HG03097 (cell line): ENCODE measurements at regions not wholly inside any gene's neighbourhood (a gene's known extent, or its start where the extent isn't known, plus 50 kb on each side); places are given as distances from the start of the nearest gene placed in this dataset.
"Not testable (repeated sequence)": the region's sequence is repeated elsewhere in the genome, so short reads cannot be mapped to it uniquely, and the experiment has no call there.

Experiments
- ATAC-seq: cut with Tn5 transposase; IDR thresholded peaks from one replicate; pipeline ENCODE4 v1.9.1; 2021; ENCODE audit not compliant: unreplicated experiment, low FRiP score

DNA sequence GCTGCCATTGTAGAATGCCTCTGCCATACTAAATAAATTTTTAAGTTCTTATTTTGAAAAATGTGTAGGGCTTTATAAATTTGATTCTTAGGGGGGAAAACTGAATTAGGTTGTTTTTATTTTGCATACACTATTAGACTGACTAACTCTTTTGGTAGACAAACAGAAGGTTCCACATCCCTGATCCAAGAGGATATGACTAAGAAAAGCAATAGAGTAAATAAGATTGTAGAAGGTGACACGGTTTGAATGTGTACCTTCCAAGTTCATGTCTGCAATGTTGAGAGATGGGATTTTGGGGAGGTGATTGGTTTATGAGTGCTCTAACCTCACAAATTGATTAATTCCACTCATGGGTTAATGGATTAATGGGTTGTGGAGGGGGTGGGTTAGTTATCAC, 127.9 kb downstream of the GLUL start:
- no peak for ATAC-seq

DNA sequence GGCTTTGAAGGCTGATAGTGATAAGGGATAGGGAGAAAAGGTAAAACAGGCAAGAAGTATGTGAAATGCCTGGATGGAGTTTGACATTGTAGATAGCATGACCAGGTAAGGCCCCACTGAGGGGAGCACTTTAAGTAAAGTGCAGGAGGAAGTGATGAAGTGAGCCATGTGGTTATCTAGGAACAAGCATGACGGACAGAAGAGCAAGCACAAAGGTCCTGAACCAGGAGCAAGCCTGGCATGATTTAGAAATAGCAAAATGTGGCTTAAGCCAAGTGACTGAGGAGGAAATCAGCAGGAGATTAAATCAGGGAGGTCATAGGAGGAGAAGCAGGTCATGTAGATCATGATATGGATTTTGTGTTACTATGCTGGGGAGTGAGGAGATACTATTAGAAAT, 129.2 kb downstream of the GLUL start:
- ATAC-seq = no peak

DNA sequence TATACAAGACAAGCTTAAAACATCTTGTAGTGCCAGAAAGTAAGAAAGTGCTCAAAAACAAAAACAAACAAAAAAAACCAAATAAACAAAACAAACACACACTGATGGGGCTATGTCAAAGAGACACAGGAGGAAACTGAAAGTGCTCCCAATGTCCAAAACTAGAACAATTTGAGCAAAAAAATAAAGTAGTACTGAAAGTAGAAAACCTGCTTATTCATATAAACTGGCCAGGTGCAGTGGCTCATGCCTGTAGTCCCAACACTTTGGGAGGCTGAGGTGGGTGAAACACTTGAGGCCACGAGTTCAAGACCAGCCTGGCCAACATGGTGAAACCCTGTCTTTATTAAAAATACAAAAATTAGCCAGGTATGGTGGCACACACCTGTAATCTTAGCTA, 129.9 kb downstream of the GLUL start:
- no peak for ATAC-seq

DNA sequence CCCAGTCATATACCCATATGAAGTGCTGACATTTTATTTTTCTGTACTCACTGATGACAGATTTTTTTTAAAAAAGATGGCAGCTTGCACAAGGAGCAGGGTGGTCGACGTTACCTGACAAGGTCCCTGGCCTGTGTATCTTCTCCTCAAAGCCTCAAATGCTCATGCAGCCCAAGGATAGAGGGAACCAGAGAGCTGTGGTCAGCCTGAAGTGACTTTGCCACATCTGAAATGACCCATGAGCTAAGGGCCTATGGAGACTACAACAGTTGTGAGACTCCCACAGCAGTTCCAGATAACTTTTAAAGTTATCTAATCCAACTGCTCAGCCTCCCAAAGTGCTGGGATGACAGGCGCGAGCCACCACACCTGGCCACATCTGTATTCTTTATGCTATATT, 131.1 kb downstream of the GLUL start:
- ATAC-seq = no peak

DNA sequence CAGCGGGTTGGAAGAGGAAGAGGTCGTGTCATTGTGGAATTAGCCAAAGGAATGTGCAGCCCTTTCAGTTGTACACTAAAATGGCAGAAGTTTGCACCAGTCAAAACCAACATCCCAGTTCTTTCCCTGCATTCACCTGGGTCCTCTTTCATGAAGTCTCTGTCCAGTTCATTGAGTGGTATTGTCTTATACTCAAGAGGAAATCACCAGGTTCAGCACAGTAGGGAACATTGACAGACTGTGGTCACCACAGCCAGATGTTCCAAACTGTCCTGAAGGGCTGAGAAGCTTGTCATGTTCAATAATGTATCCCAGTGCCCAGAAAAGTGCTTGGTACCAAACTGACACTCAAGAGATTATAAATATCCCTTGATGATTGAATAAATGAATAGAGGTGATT, 131.6 kb downstream of the GLUL start:
- no peak for ATAC-seq

DNA sequence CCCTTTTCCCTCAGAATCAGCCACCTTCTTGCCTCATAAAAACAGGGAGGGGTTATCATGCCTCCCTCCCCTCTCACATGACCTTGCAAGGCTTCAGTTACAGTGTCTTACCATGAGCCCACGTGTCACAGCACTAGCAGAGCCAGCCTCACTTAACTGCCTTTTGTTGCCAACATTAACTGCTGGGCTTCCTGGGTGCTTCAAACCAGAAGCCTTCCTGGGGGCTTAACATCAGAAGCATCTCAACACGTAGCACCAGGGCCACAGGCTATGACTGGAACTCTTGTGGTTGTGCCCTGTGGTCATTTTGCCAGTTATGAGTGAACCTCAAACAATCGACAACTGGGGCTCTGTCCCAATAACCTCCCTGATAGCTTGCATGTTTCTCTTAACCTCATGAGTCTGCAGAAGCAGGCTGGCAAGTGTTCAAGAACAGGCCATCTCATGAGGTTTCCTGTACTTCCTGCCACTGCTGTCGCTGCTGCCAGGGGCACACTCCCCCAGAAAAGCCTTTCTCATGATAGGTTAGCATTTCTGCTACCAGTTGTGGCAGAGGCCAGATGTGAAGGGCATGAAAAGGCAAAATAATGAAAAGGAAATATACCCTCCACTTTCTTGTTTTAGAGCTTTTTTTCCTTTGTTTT, 132.2 kb downstream of the GLUL start:
- ATAC-seq = peak; percentile 76

DNA sequence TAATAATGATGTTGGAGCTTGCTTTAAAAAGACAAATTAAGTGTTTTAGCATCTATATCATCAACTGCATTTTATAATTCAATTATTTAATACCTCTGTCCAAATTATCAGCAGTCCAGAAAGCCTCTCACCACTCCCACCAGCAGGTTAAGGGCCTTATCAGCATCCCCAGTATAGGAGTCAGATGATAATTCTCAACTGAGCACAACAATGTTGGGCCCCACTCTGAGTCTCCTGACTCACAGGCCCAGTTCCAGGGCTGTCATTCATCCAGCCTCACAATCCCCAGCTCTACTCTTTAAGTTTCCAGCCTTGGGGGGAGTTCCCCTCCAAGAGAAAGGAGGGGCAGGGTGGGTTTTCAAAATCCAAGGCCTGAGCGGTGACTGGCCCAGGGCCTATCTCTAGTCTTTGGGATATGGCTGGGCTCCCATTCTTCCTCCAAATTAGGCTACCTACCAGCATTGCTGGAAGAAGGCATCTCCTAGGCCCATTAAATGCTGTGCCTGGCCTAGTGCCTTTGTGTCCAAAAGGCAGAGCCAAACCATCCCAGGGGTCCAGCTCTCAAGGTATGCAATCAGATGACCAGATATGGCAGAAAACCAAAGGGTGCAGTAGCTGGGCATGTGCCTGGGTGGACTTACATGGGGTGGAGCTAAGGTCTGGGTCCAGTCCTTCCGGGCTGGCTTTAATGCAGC, 134.1 kb downstream of the GLUL start:
- ATAC-seq = no peak

DNA sequence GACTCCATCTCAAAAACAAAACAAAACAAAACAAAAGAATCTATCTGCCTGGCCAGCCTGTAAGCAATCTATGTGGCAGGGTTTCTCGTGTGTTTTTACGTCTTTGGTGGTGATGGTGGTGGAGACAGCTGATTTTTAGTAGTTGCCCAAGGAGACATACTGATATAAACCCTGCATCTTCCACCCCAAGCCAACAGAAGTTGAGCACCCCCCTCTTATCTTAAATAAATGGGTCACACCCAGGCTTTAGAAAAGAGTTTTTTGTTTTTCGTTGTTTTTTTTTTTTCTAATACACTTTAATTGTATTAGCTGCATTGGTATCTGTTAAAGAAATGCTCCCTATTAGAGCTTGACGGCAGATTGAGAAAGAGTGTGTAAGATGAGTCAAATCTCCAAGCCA, 134.7 kb downstream of the GLUL start:
- ATAC-seq = no peak

DNA sequence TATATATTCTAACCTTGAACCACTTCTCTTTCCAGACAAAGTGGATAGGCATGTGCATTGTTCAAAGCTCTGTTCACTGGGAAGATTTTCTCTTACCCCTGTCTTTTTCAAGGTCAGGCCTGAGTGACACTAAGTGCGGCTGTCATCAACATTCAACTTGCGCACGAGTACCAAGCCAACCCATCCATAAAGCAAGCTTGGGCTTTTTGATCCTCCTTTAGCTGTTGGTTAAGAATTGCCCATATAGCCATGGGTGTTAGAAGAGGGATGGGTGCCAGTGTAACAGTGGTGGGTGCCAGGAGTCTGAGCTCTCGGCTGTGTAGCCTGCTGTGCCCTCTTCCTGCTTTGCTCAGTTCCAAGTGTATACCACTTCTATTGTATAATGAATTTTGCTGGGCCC, 136.1 kb downstream of the GLUL start:
- ATAC-seq = no peak

DNA sequence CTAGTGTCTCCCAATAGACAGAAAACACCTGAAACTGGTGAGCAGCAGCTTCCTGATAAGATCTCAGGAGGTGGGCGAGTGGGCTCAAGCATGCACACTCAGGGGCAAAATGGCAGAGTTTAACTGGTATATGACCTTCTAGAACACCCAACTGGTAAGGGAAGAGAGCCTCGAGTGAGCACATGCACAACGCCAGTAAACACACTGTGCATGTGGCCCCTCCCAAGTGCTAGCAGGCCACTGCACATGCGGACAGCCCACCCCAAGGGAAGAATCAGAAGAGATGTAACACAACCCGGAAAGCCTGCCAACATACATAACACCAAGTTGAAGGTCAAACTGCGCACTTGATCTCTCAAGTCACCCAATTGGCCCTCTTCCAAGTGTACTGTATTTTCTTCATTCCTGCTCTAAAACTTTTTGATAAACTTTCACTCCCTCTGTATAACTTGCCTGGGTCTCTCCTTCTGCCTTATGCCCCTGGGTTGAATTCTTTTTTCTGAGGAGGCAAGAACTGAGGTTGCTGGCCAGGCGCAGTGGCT, 138.2 kb downstream of the GLUL start:
- ATAC-seq = no peak

DNA sequence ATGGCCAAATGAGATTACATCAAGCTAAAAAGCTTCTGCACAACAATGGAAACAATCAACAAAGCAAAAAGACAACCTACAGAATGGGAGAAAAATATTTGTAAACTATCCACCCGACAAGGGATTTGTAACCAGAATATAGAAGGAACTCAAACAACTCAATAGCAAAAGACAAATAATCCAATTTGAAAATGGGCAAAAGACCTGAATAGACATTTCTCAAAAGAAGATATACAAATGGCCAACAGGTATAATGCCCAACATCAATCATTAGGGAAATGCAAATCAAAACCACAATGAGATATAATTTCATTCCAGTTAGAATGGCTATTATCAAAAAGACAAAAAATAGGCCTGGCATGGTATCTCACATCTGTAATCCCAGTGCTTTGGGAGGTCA, 140.0 kb downstream of the GLUL start:
- no peak for ATAC-seq

DNA sequence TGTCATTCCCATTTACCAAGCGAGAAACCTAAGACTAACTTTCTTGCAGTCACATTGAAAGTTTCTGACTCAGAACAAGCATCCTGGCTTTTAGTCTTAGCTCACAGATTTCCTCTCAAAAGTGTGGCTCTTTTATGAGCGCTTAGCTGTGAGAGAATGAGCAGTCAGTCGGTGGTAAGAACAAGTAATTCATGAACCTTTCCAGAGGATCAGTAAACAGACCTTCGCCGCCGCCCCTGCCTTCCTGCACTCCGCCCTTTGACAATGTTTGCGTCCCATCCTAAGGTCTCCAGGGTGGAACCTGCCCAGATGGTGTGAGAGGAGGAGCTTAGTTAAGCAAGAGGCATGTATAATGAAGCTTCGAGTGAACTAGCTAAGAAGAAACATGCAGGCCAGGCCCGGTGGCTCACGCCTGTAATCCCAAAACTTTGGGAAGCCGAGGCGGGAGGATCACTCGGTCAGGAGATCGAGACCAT, 142.4 kb downstream of the GLUL start:
- peak; percentile 61 for ATAC-seq

DNA sequence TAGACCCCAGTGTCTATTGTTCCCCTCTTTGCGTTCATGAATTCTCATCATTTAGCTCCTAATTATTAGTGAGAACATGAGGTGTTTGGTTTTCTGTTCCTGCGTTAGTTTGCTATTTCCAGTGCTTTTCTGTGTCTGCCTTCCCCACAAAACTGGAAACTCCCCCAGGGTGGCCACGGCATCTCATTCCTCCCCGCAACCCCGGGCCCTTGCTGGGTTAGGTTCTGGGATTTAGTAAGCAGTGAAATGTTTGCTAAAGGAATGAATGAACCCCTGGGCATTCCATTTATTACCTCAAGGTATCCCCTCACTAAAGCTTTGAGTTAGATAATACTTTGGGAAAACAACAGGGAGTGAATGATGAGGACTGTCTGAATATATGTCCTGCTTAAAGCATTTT, 142.9 kb downstream of the GLUL start:
- ATAC-seq = peak; percentile 23

DNA sequence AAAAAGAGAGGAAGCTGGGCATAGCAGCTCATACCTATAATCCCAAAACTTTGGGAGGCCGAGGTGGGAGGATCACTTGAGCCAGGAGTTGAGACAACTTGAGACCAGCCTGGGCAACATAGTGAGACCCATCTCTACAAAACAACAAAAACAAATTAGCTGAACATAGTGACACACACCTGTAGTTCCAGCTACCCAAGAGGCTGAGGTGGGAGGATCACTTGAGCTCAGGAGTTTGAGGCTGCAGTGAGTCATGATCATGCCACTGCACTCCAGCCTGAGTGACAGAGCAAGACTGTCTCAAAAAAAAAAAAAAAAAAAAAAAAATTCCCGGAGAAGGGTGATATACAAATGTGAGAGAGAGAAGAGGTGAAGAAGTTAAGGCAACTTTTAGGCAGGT, 143.8 kb downstream of the GLUL start:
- ATAC-seq = not testable (repeated sequence)

DNA sequence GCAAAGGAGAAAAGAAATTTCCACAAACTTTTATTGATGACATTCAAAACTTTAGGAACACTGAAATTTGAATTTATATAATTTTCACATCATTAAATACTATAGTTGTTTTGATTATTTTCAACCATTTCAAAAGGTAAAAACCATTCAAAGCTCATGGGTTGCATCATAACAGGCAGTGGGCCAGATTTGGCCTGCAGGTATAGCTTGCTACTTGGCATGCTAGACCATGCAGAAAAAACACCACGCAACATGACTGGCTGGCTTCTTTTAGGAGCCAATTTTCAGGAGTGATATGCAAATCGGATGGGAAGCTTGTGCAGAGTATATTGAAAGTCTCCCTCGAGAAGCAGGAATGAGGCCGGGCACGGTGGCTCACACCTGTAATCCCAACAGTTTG, 144.8 kb downstream of the GLUL start:
- ATAC-seq = no peak

DNA sequence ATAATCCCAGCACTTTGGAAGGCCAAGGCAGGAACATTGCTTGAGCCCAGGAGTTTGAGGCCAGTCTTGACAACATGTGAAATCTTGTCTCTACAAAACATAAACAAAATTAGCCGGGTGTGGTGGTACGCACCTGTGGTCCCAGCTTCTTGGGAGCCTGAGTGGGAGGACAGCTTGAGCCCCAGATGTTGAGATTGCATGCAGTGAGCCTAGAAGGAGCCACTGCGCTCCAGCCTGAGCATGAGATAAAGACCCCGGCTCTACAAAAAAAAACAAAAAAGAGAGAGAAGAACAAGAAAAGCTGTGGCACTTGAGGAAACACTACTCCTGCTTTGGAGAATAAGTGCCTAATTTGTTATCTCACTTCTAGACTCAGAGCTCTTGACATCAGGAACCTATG, 146.6 kb downstream of the GLUL start:
- no peak for ATAC-seq

DNA sequence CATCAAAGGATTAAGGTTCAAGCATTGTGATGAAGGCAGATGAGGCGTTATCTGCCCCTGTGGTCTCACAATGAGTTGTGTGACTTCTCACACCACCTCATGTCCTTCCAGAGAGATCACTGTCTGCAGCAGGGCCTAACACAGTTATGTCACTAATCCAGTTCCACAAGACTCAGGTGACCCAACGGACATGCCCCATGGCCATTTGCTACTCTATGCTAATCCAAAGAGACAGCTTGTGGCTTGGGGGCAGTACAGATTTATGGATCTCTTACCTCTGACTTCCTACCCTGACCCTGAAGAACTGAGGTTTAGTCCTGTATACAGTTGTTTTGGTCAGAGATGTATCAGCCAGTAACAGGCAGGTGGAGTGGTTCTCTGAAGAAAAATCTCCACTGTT, 147.1 kb downstream of the GLUL start:
- ATAC-seq = no peak

DNA sequence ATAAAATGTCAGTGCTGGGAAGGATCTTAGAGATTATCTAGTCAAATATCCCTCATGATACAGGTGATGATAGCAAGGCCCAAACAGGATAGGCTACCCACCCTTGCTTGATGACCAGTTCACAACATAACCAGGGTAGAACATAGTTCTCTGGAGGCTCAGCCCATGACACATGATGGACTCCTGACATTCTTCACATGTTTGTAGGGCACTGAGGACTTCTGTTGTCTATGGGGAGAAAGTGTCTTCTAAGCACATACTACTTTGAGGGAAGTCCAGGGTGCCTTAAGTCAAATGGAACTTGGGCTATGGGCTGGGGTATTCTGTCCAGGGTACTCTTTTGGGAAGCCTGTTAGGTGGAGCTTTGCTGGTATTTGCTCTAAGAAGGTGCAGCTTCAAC, 148.9 kb downstream of the GLUL start:
- ATAC-seq = no peak

DNA sequence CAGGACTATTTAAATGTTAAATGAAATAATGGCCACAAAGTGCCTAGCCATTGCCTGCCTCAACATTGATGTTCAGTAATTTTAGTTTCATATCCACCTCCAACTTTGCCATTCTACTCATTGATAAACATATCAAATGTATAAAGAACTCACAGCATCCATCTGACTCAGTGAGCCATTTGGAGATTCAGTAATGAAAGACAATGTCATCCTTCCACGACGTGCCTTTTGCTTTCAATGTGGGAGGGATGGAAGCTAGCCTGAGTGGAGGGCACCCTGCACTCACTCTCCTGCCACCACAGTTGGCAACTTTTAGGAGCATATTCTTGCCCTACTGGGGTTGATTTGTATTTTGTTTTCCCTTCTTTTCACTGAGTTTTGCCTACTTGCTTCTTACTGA, 151.5 kb downstream of the GLUL start:
- ATAC-seq = no peak

DNA sequence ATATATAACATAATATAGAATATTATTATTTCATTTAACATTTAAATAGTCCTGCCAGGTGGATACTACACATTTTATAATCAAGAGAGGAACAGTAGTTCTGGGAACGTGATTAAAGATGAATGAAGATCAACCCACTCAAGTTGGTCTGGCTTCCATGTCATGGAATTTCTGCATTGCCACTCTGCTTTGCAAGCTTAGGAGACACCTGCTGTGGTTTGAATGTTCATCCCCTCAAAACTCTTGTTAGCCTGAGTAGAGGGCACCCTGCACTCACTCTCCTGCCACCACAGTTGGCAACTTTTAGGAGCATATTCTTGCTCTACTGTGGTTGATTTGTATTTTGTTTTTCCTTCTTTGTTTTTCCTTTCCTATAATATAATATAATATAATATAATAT, 153.2 kb downstream of the GLUL start:
- ATAC-seq = no peak

DNA sequence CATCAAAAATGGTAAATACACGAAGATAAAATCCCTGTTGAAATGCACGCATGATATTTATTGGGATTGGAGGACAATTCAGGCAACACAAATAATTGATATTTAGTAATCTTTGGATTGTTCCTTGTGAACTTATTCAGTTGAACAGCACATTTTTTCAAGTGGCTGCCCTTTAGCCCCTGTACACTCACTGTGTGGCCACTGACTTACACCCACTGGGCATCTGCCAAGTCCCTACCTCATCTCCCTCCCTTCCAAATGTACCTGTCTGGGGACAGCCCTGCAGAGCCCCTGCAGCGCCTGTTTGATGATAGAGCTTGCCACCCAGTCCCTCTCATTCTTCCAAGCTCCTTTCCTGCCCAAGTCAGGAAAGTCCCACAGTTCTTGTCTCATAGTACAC, 154.3 kb downstream of the GLUL start:
- no peak for ATAC-seq

DNA sequence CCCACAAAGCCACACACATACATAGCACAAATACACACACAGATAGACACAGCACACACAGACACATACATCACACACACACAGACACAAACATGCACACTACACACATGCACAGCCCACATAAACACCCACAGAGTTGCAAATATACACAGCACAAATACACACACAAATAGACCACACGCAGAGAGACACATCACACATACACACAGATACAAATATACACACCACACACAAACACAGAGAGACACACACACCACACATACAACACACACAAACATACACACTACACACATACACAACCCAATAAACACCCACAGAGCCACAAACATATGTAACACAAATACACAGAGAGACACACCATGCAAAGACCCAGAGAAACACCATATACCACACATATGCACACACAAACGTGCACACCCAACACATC, 154.9 kb downstream of the GLUL start:
- no peak for ATAC-seq
